ENCODE measurements at regions not wholly inside any gene's neighbourhood (a gene's known extent, or its start where the extent isn't known, plus 50 kb on each side); places are given as distances from the start of the nearest gene placed in this dataset.

DNA sequence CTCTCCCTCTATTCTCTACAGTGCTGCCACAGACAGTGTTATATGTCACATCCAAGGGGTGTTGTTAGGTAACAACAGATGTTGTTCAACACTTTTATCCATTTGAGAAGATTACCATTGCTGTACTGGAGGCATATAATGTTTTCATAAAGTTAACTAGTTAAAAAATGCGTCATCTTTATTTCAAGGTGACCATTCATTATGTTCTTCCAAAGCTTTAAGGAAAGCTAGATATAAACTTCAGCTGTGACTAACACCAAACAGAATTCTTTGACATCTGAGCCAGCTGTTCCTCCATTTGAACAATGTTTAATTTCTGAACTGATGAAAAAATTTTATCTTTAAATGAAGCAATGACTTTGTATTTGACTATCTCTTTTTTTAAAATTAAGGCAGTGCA lies 1099.6 kb upstream of the TMEFF2 start (continued):
- TF ChIP-seq, protein P1, sequence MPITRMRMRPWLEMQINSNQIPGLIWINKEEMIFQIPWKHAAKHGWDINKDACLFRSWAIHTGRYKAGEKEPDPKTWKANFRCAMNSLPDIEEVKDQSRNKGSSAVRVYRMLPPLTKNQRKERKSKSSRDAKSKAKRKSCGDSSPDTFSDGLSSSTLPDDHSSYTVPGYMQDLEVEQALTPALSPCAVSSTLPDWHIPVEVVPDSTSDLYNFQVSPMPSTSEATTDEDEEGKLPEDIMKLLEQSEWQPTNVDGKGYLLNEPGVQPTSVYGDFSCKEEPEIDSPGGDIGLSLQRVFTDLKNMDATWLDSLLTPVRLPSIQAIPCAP (CRISPR knock-in tag; IDR thresholded peaks at IDR 0.05), result no peak
- TF ChIP-seq, protein P2, sequence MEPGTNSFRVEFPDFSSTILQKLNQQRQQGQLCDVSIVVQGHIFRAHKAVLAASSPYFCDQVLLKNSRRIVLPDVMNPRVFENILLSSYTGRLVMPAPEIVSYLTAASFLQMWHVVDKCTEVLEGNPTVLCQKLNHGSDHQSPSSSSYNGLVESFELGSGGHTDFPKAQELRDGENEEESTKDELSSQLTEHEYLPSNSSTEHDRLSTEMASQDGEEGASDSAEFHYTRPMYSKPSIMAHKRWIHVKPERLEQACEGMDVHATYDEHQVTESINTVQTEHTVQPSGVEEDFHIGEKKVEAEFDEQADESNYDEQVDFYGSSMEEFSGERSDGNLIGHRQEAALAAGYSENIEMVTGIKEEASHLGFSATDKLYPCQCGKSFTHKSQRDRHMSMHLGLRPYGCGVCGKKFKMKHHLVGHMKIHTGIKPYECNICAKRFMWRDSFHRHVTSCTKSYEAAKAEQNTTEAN (CRISPR knock-in tag; IDR thresholded peaks at IDR 0.05), result no peak
- TF ChIP-seq RORB (CRISPR knock-in tag; IDR thresholded peaks at IDR 0.05), result no peak
- no peak for TF ChIP-seq CREM (CRISPR knock-in tag; IDR thresholded peaks at IDR 0.05)
- no peak for TF ChIP-seq ESRRA (CRISPR knock-in tag; IDR thresholded peaks at IDR 0.05; ENCODE audit: borderline replicate concordance)
- no peak for TF ChIP-seq NFE2L1 (CRISPR knock-in tag; IDR thresholded peaks at IDR 0.05)
- TF ChIP-seq NR2C2 (CRISPR knock-in tag; IDR thresholded peaks at IDR 0.05), result no peak
- TF ChIP-seq, protein P3, sequence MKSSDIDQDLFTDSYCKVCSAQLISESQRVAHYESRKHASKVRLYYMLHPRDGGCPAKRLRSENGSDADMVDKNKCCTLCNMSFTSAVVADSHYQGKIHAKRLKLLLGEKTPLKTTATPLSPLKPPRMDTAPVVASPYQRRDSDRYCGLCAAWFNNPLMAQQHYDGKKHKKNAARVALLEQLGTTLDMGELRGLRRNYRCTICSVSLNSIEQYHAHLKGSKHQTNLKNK (CRISPR knock-in tag; IDR thresholded peaks at IDR 0.05), result no peak
- TF ChIP-seq SMAD4 (CRISPR knock-in tag; IDR thresholded peaks at IDR 0.05), result no peak
- TF ChIP-seq, protein P4, sequence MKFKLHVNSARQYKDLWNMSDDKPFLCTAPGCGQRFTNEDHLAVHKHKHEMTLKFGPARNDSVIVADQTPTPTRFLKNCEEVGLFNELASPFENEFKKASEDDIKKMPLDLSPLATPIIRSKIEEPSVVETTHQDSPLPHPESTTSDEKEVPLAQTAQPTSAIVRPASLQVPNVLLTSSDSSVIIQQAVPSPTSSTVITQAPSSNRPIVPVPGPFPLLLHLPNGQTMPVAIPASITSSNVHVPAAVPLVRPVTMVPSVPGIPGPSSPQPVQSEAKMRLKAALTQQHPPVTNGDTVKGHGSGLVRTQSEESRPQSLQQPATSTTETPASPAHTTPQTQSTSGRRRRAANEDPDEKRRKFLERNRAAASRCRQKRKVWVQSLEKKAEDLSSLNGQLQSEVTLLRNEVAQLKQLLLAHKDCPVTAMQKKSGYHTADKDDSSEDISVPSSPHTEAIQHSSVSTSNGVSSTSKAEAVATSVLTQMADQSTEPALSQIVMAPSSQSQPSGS (CRISPR knock-in tag; IDR thresholded peaks at IDR 0.05; ENCODE audit: borderline replicate concordance, low read depth), result no peak
- TF ChIP-seq, protein P5, sequence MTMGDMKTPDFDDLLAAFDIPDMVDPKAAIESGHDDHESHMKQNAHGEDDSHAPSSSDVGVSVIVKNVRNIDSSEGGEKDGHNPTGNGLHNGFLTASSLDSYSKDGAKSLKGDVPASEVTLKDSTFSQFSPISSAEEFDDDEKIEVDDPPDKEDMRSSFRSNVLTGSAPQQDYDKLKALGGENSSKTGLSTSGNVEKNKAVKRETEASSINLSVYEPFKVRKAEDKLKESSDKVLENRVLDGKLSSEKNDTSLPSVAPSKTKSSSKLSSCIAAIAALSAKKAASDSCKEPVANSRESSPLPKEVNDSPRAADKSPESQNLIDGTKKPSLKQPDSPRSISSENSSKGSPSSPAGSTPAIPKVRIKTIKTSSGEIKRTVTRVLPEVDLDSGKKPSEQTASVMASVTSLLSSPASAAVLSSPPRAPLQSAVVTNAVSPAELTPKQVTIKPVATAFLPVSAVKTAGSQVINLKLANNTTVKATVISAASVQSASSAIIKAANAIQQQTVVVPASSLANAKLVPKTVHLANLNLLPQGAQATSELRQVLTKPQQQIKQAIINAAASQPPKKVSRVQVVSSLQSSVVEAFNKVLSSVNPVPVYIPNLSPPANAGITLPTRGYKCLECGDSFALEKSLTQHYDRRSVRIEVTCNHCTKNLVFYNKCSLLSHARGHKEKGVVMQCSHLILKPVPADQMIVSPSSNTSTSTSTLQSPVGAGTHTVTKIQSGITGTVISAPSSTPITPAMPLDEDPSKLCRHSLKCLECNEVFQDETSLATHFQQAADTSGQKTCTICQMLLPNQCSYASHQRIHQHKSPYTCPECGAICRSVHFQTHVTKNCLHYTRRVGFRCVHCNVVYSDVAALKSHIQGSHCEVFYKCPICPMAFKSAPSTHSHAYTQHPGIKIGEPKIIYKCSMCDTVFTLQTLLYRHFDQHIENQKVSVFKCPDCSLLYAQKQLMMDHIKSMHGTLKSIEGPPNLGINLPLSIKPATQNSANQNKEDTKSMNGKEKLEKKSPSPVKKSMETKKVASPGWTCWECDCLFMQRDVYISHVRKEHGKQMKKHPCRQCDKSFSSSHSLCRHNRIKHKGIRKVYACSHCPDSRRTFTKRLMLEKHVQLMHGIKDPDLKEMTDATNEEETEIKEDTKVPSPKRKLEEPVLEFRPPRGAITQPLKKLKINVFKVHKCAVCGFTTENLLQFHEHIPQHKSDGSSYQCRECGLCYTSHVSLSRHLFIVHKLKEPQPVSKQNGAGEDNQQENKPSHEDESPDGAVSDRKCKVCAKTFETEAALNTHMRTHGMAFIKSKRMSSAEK (CRISPR knock-in tag; IDR thresholded peaks at IDR 0.05; ENCODE audit: borderline replicate concordance), result no peak
- TF ChIP-seq, protein P6, sequence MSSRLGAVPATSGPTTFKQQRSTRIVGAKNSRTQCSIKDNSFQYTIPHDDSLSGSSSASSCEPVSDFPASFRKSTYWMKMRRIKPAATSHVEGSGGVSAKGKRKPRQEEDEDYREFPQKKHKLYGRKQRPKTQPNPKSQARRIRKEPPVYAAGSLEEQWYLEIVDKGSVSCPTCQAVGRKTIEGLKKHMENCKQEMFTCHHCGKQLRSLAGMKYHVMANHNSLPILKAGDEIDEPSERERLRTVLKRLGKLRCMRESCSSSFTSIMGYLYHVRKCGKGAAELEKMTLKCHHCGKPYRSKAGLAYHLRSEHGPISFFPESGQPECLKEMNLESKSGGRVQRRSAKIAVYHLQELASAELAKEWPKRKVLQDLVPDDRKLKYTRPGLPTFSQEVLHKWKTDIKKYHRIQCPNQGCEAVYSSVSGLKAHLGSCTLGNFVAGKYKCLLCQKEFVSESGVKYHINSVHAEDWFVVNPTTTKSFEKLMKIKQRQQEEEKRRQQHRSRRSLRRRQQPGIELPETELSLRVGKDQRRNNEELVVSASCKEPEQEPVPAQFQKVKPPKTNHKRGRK (CRISPR knock-in tag; IDR thresholded peaks at IDR 0.05; ENCODE audit: borderline replicate concordance), result no peak
- TF ChIP-seq, protein P7, sequence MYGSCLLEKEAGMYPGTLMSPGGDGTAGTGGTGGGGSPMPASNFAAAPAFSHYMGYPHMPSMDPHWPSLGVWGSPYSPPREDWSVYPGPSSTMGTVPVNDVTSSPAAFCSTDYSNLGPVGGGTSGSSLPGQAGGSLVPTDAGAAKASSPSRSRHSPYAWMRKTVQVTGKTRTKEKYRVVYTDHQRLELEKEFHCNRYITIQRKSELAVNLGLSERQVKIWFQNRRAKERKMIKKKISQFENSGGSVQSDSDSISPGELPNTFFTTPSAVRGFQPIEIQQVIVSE (CRISPR knock-in tag; IDR thresholded peaks at IDR 0.05; ENCODE audit: borderline replicate concordance), result no peak

DNA sequence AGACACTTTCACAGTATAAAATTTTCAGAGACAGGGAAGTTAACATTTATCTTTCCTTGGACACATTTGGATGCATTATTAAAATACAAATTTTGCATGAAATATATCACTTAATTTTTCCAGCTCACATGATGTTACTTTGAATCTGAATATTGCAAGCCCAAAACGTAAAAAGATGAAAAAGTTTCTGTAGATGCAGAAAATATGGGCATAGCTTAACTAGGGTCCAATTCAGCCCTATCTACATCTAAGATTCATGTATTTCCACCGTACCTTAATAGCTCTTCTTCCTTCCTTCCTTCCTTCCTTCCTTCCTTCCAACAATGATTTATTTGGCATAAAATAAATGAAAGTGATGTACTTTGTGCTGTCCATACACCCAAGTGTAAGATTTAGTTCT lies 1084.6 kb upstream of the TMEFF2 start:
- Mint-ChIP-seq H3K36me3 (no peaks in the 10 kb centered on the region), H3K27me3 (ENCODE audit: low read depth) (no peaks in the 10 kb centered on the region), H3K27ac (no peak overlapping the region), H3K4me3 (no peak overlapping the region), H3K4me1 (peaks cover 7% of the 10 kb centered on the region; the same call in 1 of the 2 replicates), H3K9me3 (no peaks in the 10 kb centered on the region)
- ATAC-seq (no peak), DNase-seq (ENCODE audit: low spot score) (no peak)
- TF ChIP-seq CBFB (CRISPR knock-in tag; IDR thresholded peaks at IDR 0.05; ENCODE audit: low read depth), result no peak
- TF ChIP-seq, protein P8, sequence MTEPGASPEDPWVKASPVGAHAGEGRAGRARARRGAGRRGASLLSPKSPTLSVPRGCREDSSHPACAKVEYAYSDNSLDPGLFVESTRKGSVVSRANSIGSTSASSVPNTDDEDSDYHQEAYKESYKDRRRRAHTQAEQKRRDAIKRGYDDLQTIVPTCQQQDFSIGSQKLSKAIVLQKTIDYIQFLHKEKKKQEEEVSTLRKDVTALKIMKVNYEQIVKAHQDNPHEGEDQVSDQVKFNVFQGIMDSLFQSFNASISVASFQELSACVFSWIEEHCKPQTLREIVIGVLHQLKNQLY (CRISPR knock-in tag; IDR thresholded peaks at IDR 0.05), result no peak
- TF ChIP-seq TP53 (CRISPR knock-in tag; IDR thresholded peaks at IDR 0.05), result no peak
- TF ChIP-seq NR2C2 (CRISPR knock-in tag; IDR thresholded peaks at IDR 0.05), result no peak
- TF ChIP-seq EMX1 (CRISPR knock-in tag; IDR thresholded peaks at IDR 0.05), result no peak
- POLR2A ChIA-PET, result no interaction called here
- CTCF ChIA-PET, result no interaction called here

Measured in WTC11 (cell line).